ENCODE measurements at regions not wholly inside any gene's neighbourhood (a gene's known extent, or its start where the extent isn't known, plus 50 kb on each side); places are given as distances from the start of the nearest gene placed in this dataset.

DNA sequence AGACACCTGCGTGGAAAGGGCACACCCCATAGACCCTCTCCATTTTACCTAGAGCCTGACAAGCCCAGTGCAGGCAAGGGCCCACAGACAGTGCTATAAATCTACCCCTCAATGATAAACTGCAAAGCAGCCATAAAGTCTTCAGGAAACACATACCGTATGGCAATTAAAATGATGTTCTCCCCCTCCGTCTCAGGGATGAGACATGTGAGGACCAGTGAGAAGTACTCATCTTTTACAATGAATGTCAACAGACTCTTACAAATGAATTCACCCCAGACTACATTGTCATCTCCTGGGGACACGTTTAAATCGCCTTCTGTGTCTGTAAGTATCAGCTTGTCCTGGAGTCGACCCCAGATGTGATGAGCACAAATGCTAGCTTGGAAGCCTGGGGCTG is 362.7 kb downstream of the ADGRD1 start:
- H3K27me3 ChIP-seq (ENCODE audit: insufficient read depth, low read depth, low read length): no peaks in the 10 kb centered on the region
- H3K9me3 ChIP-seq (ENCODE audit: low read length): no peaks in the 10 kb centered on the region
- H3K4me3 ChIP-seq (ENCODE audit: low read length): no peak overlapping the region
- no peak overlapping the region for H3K4me2 ChIP-seq (ENCODE audit: low read length)
- TF ChIP-seq POLR2AphosphoS5 (IDR thresholded peaks at IDR 0.05) (no peak), SMC3 (conservative IDR thresholded peaks at IDR 0.05; ENCODE audit: poor library complexity) (no peak), TAF1 (IDR thresholded peaks at IDR 0.05; ENCODE audit: low read depth) (no peak), EZH2 (IDR thresholded peaks at IDR 0.05; ENCODE audit: borderline replicate concordance, insufficient read depth, low read length, poor library complexity, severe bottlenecking) (no peak), RAD21 (conservative IDR thresholded peaks at IDR 0.05) (no peak), MXI1 (conservative IDR thresholded peaks at IDR 0.05; ENCODE audit: poor library complexity, severe bottlenecking) (no peak), EP300 (conservative IDR thresholded peaks at IDR 0.05; ENCODE audit: poor library complexity, severe bottlenecking) (no peak)
- TF ChIP-seq, protein P1, sequence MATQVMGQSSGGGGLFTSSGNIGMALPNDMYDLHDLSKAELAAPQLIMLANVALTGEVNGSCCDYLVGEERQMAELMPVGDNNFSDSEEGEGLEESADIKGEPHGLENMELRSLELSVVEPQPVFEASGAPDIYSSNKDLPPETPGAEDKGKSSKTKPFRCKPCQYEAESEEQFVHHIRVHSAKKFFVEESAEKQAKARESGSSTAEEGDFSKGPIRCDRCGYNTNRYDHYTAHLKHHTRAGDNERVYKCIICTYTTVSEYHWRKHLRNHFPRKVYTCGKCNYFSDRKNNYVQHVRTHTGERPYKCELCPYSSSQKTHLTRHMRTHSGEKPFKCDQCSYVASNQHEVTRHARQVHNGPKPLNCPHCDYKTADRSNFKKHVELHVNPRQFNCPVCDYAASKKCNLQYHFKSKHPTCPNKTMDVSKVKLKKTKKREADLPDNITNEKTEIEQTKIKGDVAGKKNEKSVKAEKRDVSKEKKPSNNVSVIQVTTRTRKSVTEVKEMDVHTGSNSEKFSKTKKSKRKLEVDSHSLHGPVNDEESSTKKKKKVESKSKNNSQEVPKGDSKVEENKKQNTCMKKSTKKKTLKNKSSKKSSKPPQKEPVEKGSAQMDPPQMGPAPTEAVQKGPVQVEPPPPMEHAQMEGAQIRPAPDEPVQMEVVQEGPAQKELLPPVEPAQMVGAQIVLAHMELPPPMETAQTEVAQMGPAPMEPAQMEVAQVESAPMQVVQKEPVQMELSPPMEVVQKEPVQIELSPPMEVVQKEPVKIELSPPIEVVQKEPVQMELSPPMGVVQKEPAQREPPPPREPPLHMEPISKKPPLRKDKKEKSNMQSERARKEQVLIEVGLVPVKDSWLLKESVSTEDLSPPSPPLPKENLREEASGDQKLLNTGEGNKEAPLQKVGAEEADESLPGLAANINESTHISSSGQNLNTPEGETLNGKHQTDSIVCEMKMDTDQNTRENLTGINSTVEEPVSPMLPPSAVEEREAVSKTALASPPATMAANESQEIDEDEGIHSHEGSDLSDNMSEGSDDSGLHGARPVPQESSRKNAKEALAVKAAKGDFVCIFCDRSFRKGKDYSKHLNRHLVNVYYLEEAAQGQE (IDR thresholded peaks at IDR 0.05; ENCODE audit: borderline replicate concordance): no peak
- TF ChIP-seq, protein P2, sequence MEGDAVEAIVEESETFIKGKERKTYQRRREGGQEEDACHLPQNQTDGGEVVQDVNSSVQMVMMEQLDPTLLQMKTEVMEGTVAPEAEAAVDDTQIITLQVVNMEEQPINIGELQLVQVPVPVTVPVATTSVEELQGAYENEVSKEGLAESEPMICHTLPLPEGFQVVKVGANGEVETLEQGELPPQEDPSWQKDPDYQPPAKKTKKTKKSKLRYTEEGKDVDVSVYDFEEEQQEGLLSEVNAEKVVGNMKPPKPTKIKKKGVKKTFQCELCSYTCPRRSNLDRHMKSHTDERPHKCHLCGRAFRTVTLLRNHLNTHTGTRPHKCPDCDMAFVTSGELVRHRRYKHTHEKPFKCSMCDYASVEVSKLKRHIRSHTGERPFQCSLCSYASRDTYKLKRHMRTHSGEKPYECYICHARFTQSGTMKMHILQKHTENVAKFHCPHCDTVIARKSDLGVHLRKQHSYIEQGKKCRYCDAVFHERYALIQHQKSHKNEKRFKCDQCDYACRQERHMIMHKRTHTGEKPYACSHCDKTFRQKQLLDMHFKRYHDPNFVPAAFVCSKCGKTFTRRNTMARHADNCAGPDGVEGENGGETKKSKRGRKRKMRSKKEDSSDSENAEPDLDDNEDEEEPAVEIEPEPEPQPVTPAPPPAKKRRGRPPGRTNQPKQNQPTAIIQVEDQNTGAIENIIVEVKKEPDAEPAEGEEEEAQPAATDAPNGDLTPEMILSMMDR (IDR thresholded peaks at IDR 0.05; ENCODE audit: poor library complexity, severe bottlenecking): no peak
- no peaks in the 10 kb centered on the region for H3F3A ChIP-seq (ENCODE audit: insufficient read depth, low read length, poor library complexity, severe bottlenecking)
- no peak overlapping the region for H3K9ac ChIP-seq (ENCODE audit: low read length)
- no peaks in the 10 kb centered on the region for H3K79me2 ChIP-seq (replicated peaks; ENCODE audit: insufficient read depth, low read length)
- H3K27ac ChIP-seq (ENCODE audit: low read length): no peak overlapping the region
- no peaks in the 10 kb centered on the region for H3K36me3 ChIP-seq (ENCODE audit: insufficient read depth, low read length)
- no peaks in the 10 kb centered on the region for H3K9me2 ChIP-seq (ENCODE audit: insufficient read depth, low read length)
- H2AFZ ChIP-seq (ENCODE audit: low read depth, low read length): no peak overlapping the region
- H4K20me1 ChIP-seq (ENCODE audit: insufficient read depth): no peaks in the 10 kb centered on the region

GRCh38 chr12:131318045-131318685 is 364.5 kb downstream of the ADGRD1 start:
- Histone ChIP-seq H3K4me3 (ENCODE audit: low read length) (no peak overlapping the region), H3K79me2 (replicated peaks; ENCODE audit: insufficient read depth, low read length) (no peaks in the 10 kb centered on the region), H3K9me2 (ENCODE audit: insufficient read depth, low read length) (no peaks in the 10 kb centered on the region), H3K27me3 (ENCODE audit: insufficient read depth, low read depth, low read length) (no peaks in the 10 kb centered on the region), H3F3A (ENCODE audit: insufficient read depth, low read length, poor library complexity, severe bottlenecking) (no peaks in the 10 kb centered on the region), H4K20me1 (ENCODE audit: insufficient read depth) (no peaks in the 10 kb centered on the region), H2AFZ (ENCODE audit: low read depth, low read length) (no peak overlapping the region), H3K9me3 (ENCODE audit: low read length) (no peaks in the 10 kb centered on the region), H3K4me2 (ENCODE audit: low read length) (no peak overlapping the region), H3K27ac (ENCODE audit: low read length) (no peak overlapping the region), H3K9ac (ENCODE audit: low read length) (no peak overlapping the region), H3K36me3 (ENCODE audit: insufficient read depth, low read length) (no peaks in the 10 kb centered on the region)
- no peak for TF ChIP-seq POLR2AphosphoS5 (IDR thresholded peaks at IDR 0.05)
- no peak for TF ChIP-seq EP300 (conservative IDR thresholded peaks at IDR 0.05; ENCODE audit: poor library complexity, severe bottlenecking)
- no peak for TF ChIP-seq RAD21 (conservative IDR thresholded peaks at IDR 0.05)
- no peak for TF ChIP-seq SMC3 (conservative IDR thresholded peaks at IDR 0.05; ENCODE audit: poor library complexity)
- TF ChIP-seq TAF1 (IDR thresholded peaks at IDR 0.05; ENCODE audit: low read depth): no peak
- TF ChIP-seq, protein P1 (IDR thresholded peaks at IDR 0.05; ENCODE audit: borderline replicate concordance): no peak
- TF ChIP-seq MXI1 (conservative IDR thresholded peaks at IDR 0.05; ENCODE audit: poor library complexity, severe bottlenecking): no peak
- TF ChIP-seq, protein P2 (IDR thresholded peaks at IDR 0.05; ENCODE audit: poor library complexity, severe bottlenecking): no peak
- no peak for TF ChIP-seq EZH2 (IDR thresholded peaks at IDR 0.05; ENCODE audit: borderline replicate concordance, insufficient read depth, low read length, poor library complexity, severe bottlenecking)

Measured in neural cell (in vitro differentiated cells).